HepG2 (cell line): ENCODE measurements at regions not wholly inside any gene's neighbourhood (a gene's known extent, or its start where the extent isn't known, plus 50 kb on each side); places are given as distances from the start of the nearest gene placed in this dataset.

Experiments used
- BRD4 ChIP-seq: sonication (generic); formaldehyde crosslinking; IDR thresholded peaks from 2 replicates; pipeline ENCODE4 v1.4.0; 2020; ENCODE audit warnings: missing genetic modification reagents
- DBP ChIP-seq: sonication (generic); formaldehyde crosslinking; IDR thresholded peaks from 2 replicates; pipeline ENCODE4 v1.4.0; 2020; ENCODE audit warnings: missing genetic modification reagents; ENCODE audit errors: not compliant biosample characterization
- JUNB ChIP-seq: sonication (generic); formaldehyde crosslinking; IDR thresholded peaks from 2 replicates; pipeline ENCODE4 v1.8.0; 2022; ENCODE audit warnings: missing genetic modification reagents, mild to moderate bottlenecking, borderline replicate concordance
- KAT8 ChIP-seq: IDR thresholded peaks from 2 replicates; pipeline ENCODE4 v1.6.1; 2016; ENCODE audit warnings: missing genetic modification reagents, missing compliant biosample characterization
- KLF16 ChIP-seq, 2 experiments: sonication (generic) in 1 of 2; formaldehyde crosslinking in 1 of 2; IDR thresholded peaks; 2 replicates each; pipeline versions ENCODE4 v1.6.1 to v1.8.0; 2016 to 2023; ENCODE audit warnings: missing genetic modification reagents in 2 of 2, missing compliant biosample characterization in 1 of 2
- RFX1 ChIP-seq: fragments of 450-650 bp; IDR thresholded peaks from 2 replicates; pipeline ENCODE4 v1.6.1; 2017
- SP1 ChIP-seq, 2 experiments: fragments of 450-650 bp in 1 of 2; sonication (generic) in 1 of 2; formaldehyde crosslinking in 1 of 2; IDR thresholded peaks; 2 replicates each; pipeline versions ENCODE4 v1.4.0 to v1.6.1; 2016 to 2020; ENCODE audit warnings: missing genetic modification reagents in 1 of 2
- TBP ChIP-seq: sonication (generic); formaldehyde crosslinking; IDR thresholded peaks from 2 replicates; pipeline ENCODE4 v1.5.0; 2020; ENCODE audit warnings: missing genetic modification reagents
- THRA ChIP-seq: sonication (generic); formaldehyde crosslinking; IDR thresholded peaks from 2 replicates; pipeline ENCODE4 v1.4.0; 2020; ENCODE audit warnings: missing genetic modification reagents, borderline replicate concordance
- YY1 ChIP-seq: IDR thresholded peaks from 2 replicates; pipeline ENCODE4 v1.6.1; 2011; ENCODE audit warnings: low read length, low read depth, moderate library complexity, mild to moderate bottlenecking; ENCODE audit not compliant: insufficient read depth, insufficient replicate concordance
- ZBTB8A ChIP-seq: sonication (generic); formaldehyde crosslinking; IDR thresholded peaks from 2 replicates; pipeline ENCODE4 v1.4.0; 2020; ENCODE audit warnings: mild to moderate bottlenecking, low read depth, missing genetic modification reagents, borderline replicate concordance
- ZKSCAN8 ChIP-seq: IDR thresholded peaks from 2 replicates; pipeline ENCODE4 v1.6.1; 2016; ENCODE audit warnings: borderline replicate concordance, missing genetic modification reagents, missing compliant biosample characterization
- ZNF230 ChIP-seq: sonication (generic); formaldehyde crosslinking; IDR thresholded peaks from 2 replicates; pipeline ENCODE4 v1.4.0; 2020; ENCODE audit warnings: mild to moderate bottlenecking, missing genetic modification reagents
- ZNF451 ChIP-seq: sonication (generic); formaldehyde crosslinking; IDR thresholded peaks from 2 replicates; pipeline ENCODE4 v1.5.0; 2020; ENCODE audit warnings: mild to moderate bottlenecking, missing genetic modification reagents
- ZNF572 ChIP-seq: sonication (generic); formaldehyde crosslinking; IDR thresholded peaks from 2 replicates; pipeline ENCODE4 v1.5.1; 2020; ENCODE audit warnings: mild to moderate bottlenecking, missing genetic modification reagents
- ZNF780A ChIP-seq: sonication (generic); formaldehyde crosslinking; IDR thresholded peaks from 2 replicates; pipeline ENCODE4 v1.8.0; 2022; ENCODE audit warnings: mild to moderate bottlenecking, missing genetic modification reagents, moderate library complexity
- TF ChIP-seq, protein P1 (sequence below): sonication (generic); formaldehyde crosslinking; IDR thresholded peaks from 2 replicates; pipeline ENCODE4 v1.4.0; 2020; ENCODE audit warnings: low read depth, missing genetic modification reagents
- TF ChIP-seq, protein P2 (sequence below): sonication (generic); formaldehyde crosslinking; IDR thresholded peaks from 2 replicates; pipeline ENCODE4 v1.5.1; 2020; ENCODE audit warnings: mild to moderate bottlenecking, missing genetic modification reagents, borderline replicate concordance
- TF ChIP-seq, protein P3 (sequence below): fragments of 450-650 bp; IDR thresholded peaks from 2 replicates; pipeline ENCODE4 v1.6.1; 2016
- TF ChIP-seq, protein P4 (sequence below): sonication (generic); formaldehyde crosslinking; IDR thresholded peaks from 2 replicates; pipeline ENCODE4 v1.4.0; 2020; ENCODE audit warnings: mild to moderate bottlenecking, missing genetic modification reagents

GRCh38 chr9:84054341-84055010, 73.9 kb downstream of the RMI1 start (continued):
- TF ChIP-seq TBP, result no peak
- TF ChIP-seq YY1, result no peak
- TF ChIP-seq BRD4 (CRISPR knock-in tag), result no peak
- no peak for TF ChIP-seq ZKSCAN8
- no peak for TF ChIP-seq ZNF230
- TF ChIP-seq, protein P1, sequence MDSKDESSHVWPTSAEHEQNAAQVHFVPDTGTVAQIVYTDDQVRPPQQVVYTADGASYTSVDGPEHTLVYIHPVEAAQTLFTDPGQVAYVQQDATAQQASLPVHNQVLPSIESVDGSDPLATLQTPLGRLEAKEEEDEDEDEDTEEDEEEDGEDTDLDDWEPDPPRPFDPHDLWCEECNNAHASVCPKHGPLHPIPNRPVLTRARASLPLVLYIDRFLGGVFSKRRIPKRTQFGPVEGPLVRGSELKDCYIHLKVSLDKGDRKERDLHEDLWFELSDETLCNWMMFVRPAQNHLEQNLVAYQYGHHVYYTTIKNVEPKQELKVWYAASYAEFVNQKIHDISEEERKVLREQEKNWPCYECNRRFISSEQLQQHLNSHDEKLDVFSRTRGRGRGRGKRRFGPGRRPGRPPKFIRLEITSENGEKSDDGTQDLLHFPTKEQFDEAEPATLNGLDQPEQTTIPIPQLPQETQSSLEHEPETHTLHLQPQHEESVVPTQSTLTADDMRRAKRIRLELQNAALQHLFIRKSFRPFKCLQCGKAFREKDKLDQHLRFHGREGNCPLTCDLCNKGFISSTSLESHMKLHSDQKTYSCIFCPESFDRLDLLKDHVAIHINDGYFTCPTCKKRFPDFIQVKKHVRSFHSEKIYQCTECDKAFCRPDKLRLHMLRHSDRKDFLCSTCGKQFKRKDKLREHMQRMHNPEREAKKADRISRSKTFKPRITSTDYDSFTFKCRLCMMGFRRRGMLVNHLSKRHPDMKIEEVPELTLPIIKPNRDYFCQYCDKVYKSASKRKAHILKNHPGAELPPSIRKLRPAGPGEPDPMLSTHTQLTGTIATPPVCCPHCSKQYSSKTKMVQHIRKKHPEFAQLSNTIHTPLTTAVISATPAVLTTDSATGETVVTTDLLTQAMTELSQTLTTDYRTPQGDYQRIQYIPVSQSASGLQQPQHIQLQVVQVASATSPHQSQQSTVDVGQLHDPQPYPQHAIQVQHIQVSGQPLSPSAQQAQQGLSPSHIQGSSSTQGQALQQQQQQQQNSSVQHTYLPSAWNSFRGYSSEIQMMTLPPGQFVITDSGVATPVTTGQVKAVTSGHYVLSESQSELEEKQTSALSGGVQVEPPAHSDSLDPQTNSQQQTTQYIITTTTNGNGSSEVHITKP (CRISPR knock-in tag), result 0 out of 2 replicates have a peak, but pooled peaks have one; percentile 22
- no peak for TF ChIP-seq SP1 (IDR thresholded peaks at IDR 0.05)
- no peak for TF ChIP-seq SP1 (CRISPR knock-in tag; IDR thresholded peaks at IDR 0.05)
- TF ChIP-seq, protein P2, sequence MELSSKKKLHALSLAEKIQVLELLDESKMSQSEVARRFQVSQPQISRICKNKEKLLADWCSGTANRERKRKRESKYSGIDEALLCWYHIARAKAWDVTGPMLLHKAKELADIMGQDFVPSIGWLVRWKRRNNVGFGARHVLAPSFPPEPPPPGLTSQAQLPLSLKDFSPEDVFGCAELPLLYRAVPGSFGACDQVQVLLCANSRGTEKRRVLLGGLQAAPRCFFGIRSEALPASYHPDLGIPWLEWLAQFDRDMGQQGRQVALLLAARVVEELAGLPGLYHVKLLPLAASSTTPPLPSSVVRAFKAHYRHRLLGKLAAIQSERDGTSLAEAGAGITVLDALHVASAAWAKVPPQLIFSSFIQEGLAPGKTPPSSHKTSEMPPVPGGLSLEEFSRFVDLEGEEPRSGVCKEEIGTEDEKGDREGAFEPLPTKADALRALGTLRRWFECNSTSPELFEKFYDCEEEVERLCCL (CRISPR knock-in tag), result no peak
- TF ChIP-seq DBP (CRISPR knock-in tag), result no peak
- no peak for TF ChIP-seq ZNF572 (CRISPR knock-in tag)
- TF ChIP-seq, protein P3, sequence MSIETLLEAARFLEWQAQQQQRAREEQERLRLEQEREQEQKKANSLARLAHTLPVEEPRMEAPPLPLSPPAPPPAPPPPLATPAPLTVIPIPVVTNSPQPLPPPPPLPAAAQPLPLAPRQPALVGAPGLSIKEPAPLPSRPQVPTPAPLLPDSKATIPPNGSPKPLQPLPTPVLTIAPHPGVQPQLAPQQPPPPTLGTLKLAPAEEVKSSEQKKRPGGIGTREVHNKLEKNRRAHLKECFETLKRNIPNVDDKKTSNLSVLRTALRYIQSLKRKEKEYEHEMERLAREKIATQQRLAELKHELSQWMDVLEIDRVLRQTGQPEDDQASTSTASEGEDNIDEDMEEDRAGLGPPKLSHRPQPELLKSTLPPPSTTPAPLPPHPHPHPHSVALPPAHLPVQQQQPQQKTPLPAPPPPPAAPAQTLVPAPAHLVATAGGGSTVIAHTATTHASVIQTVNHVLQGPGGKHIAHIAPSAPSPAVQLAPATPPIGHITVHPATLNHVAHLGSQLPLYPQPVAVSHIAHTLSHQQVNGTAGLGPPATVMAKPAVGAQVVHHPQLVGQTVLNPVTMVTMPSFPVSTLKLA, result no peak
- no peak for TF ChIP-seq RFX1
- TF ChIP-seq KLF16 (CRISPR knock-in tag; IDR thresholded peaks at IDR 0.05), result peak in 1 of 2 experiments; percentile 30; a peak in 1 of 4 replicates
- no peak for TF ChIP-seq THRA
- TF ChIP-seq ZBTB8A, result no peak
- TF ChIP-seq, protein P4, sequence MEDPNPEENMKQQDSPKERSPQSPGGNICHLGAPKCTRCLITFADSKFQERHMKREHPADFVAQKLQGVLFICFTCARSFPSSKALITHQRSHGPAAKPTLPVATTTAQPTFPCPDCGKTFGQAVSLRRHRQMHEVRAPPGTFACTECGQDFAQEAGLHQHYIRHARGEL (CRISPR knock-in tag), result no peak
- TF ChIP-seq ZNF780A (CRISPR knock-in tag), result no peak
- TF ChIP-seq JUNB (CRISPR knock-in tag), result no peak
- no peak for TF ChIP-seq ZNF451 (CRISPR knock-in tag)
- no peak for TF ChIP-seq KAT8
